Naive thymus-derived CD8-positive, alpha-beta T cell (primary cell): ENCODE measurements at regions not wholly inside any gene's neighbourhood (a gene's known extent, or its start where the extent isn't known, plus 50 kb on each side); places are given as distances from the start of the nearest gene placed in this dataset.
"Not testable (repeated sequence)": the region's sequence is repeated elsewhere in the genome, so short reads cannot be mapped to it uniquely, and the experiment has no call there.

Source experiments
- ATAC-seq, 2 donors: fragments of 150-1000 bp; cut with Tn5 transposase in 1 of 2; sonication (Bioruptor Pico), chemical (Tn5 transposase) in 1 of 2; 1 replicate in 1 of 2; 2 replicates in 1 of 2; pipeline ENCODE4 v1.10.0; 2021; ENCODE audit warnings: mild to moderate bottlenecking in 2 of 2, moderate library complexity in 2 of 2
- POLR2A ChIA-PET: fragments of 350-600 bp; sonication (Branson Sonifier 250); formaldehyde crosslinking; loops from one replicate; lab custom pipeline; 2021; ENCODE audit warnings: antibody characterized with exemption; lab: Charles Lee
- DNase-seq, 10 donors: peaks; one replicate each; pipeline versions ENCODE4 v3.0.0 to v3.0.0-alpha.2; 2020 to 2022
- H3K27ac Mint-ChIP-seq, 10 donors: one replicate each; pipeline ENCODE4 v1.8.0; 2020 to 2022; ENCODE audit warnings: mild to moderate bottlenecking in 10 of 10, mixed read lengths in 10 of 10, moderate library complexity in 4 of 10, inconsistent platforms in 1 of 10
- H3K27me3 Mint-ChIP-seq, 5 donors: one replicate each; pipeline ENCODE4 v1.8.0; 2021 to 2022; ENCODE audit warnings: mixed read lengths in 5 of 5
- H3K36me3 Mint-ChIP-seq, 3 donors: one replicate each; pipeline ENCODE4 v1.8.0; 2020 to 2022; ENCODE audit warnings: mixed read lengths in 3 of 3, mild to moderate bottlenecking in 2 of 3, inconsistent platforms in 1 of 3
- H3K4me1 Mint-ChIP-seq, 4 donors: one replicate each; pipeline ENCODE4 v1.8.0; 2021 to 2022; ENCODE audit warnings: mixed read lengths in 4 of 4
- H3K4me3 Mint-ChIP-seq, 10 donors: one replicate each; pipeline ENCODE4 v1.8.0; 2020 to 2022; ENCODE audit warnings: mild to moderate bottlenecking in 10 of 10, mixed read lengths in 10 of 10, moderate library complexity in 6 of 10, inconsistent platforms in 1 of 10
- H3K9me3 Mint-ChIP-seq, 9 donors: one replicate each; pipeline ENCODE4 v1.8.0; 2020 to 2022; ENCODE audit warnings: mixed read lengths in 9 of 9, mild to moderate bottlenecking in 3 of 9, inconsistent platforms in 1 of 9, moderate library complexity in 1 of 9

- Mint-ChIP-seq H3K36me3 (no peaks in the 10 kb centered on the region), H3K27ac (no peak overlapping the region), H3K9me3 (no peaks in the 10 kb centered on the region), H3K4me1 (no peaks in the 10 kb centered on the region), H3K4me3 (no peak overlapping the region), H3K27me3 (no peaks in the 10 kb centered on the region)
- ATAC-seq (no peak), DNase-seq (no peak)
- POLR2A ChIA-PET, result no interaction called here
These were observed 61.7 kb downstream of the CALM1 start for GRCh38 chr14:90458536-90458935.

- Mint-ChIP-seq H3K27ac (no peak overlapping the region), H3K9me3 (no peaks in the 10 kb centered on the region), H3K4me1 (no peaks in the 10 kb centered on the region), H3K27me3 (no peaks in the 10 kb centered on the region), H3K36me3 (no peaks in the 10 kb centered on the region), H3K4me3 (no peak overlapping the region)
- POLR2A ChIA-PET, result no interaction called here
- no peak for ATAC-seq
- no peak for DNase-seq
These were observed 63.3 kb downstream of the CALM1 start for GRCh38 chr14:90460136-90460535.

- H3K36me3 Mint-ChIP-seq, result no peaks in the 10 kb centered on the region
- H3K4me1 Mint-ChIP-seq, result no peaks in the 10 kb centered on the region
- H3K9me3 Mint-ChIP-seq, result no peaks in the 10 kb centered on the region
- no peak for ATAC-seq
- peak overlapping the region in 1 of 10 donors; percentile 38 for H3K27ac Mint-ChIP-seq
- H3K4me3 Mint-ChIP-seq, result no peak overlapping the region
- H3K27me3 Mint-ChIP-seq, result no peaks in the 10 kb centered on the region
- POLR2A ChIA-PET, result no interaction called here
- DNase-seq, result no peak
These were observed 64.6 kb downstream of the CALM1 start for GRCh38 chr14:90461425-90461824.

GRCh38 chr14:90464481-90464880, 67.7 kb downstream of the CALM1 start:
- H3K36me3 Mint-ChIP-seq, result no peaks in the 10 kb centered on the region
- POLR2A ChIA-PET, result no interaction called here
- no peak overlapping the region for H3K4me3 Mint-ChIP-seq
- no peaks in the 10 kb centered on the region for H3K4me1 Mint-ChIP-seq
- peaks cover 0 to 5% (median 0%) of the 10 kb centered on the region in 9 donors for H3K9me3 Mint-ChIP-seq
- peak overlapping the region in 1 of 10 donors; percentile 16 for H3K27ac Mint-ChIP-seq
- peaks cover 0 to 8% (median 0%) of the 10 kb centered on the region in 5 donors for H3K27me3 Mint-ChIP-seq
- DNase-seq (no peak), ATAC-seq (no peak)

- H3K36me3 Mint-ChIP-seq, result peaks cover 0 to 6% (median 2%) of the 10 kb centered on the region in 3 donors
- POLR2A ChIA-PET, result no interaction called here
These were observed 70.7 kb downstream of the CALM1 start for GRCh38 chr14:90467501-90467900.

GRCh38 chr14:90469416-90469815, 72.6 kb downstream of the CALM1 start:
- DNase-seq, ATAC-seq, H3K4me3 Mint-ChIP-seq, H3K27ac Mint-ChIP-seq, H3K4me1 Mint-ChIP-seq, POLR2A ChIA-PET: not testable (repeated sequence)
- Mint-ChIP-seq H3K9me3 (peaks cover 5 to 46% (median 17%) of the 10 kb centered on the region in 9 donors), H3K36me3 (peaks cover 0 to 22% (median 10%) of the 10 kb centered on the region in 3 donors), H3K27me3 (peaks cover 3 to 24% (median 12%) of the 10 kb centered on the region in 5 donors)

More at GRCh38 chr14:90467501-90467900, 70.7 kb downstream of the CALM1 start:
- Mint-ChIP-seq H3K9me3 (peaks cover 0 to 27% (median 5%) of the 10 kb centered on the region in 9 donors), H3K27me3 (peaks cover 3 to 24% (median 3%) of the 10 kb centered on the region in 5 donors), H3K4me3 (no peak overlapping the region), H3K27ac (no peak overlapping the region), H3K4me1 (no peaks in the 10 kb centered on the region)
- ATAC-seq (no peak), DNase-seq (no peak)

GRCh38 chr14:90472632-90473031, 75.8 kb downstream of the CALM1 start:
- Mint-ChIP-seq H3K9me3 (peaks cover 10 to 66% (median 25%) of the 10 kb centered on the region in 9 donors), H3K4me3 (no peak overlapping the region), H3K4me1 (no peaks in the 10 kb centered on the region), H3K27me3 (peaks cover 3 to 24% (median 14%) of the 10 kb centered on the region in 5 donors), H3K36me3 (peaks cover 0 to 27% (median 20%) of the 10 kb centered on the region in 3 donors), H3K27ac (no peak overlapping the region)
- DNase-seq, result no peak
- no peak for ATAC-seq
- POLR2A ChIA-PET, result no interaction called here
